Activated CD4-positive, alpha-beta T cell treated with anti-CD3 and anti-CD28 coated beads, Interleukin-2, amount 50 U/mL, for 48 hours (primary cell): ENCODE measurements at regions not wholly inside any gene's neighbourhood (a gene's known extent, or its start where the extent isn't known, plus 50 kb on each side); places are given as distances from the start of the nearest gene placed in this dataset.
"Not testable (repeated sequence)": the region's sequence is repeated elsewhere in the genome, so short reads cannot be mapped to it uniquely, and the experiment has no call there.

Experiments
- DNase-seq, 2 experiments: peaks; one replicate each; pipeline ENCODE4 v3.0.0-alpha.2; 2020

DNA sequence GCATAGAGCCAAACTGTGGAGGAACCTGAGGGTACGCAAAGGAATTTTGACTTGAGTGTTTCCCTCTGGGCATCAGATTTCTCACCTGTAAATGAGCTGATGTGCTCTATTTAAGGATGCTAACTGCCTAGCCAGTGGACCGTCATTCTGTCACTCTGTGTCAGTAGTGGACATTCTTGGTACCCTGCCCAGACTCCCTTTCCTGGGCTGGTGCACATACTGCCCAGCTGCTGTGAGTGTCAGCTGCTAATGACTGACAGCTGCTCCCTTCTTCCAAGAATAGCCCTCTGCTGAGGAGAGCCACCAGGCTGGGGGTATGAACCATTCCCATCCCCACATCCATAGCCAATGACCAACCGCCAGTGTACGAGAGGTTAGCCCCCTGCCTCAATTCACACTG is 193.1 kb upstream of the DAB1 start:
- no peak for DNase-seq

GRCh38 chr1:57615956-57616355 is 192.1 kb upstream of the DAB1 start:
- DNase-seq, result no peak

DNA sequence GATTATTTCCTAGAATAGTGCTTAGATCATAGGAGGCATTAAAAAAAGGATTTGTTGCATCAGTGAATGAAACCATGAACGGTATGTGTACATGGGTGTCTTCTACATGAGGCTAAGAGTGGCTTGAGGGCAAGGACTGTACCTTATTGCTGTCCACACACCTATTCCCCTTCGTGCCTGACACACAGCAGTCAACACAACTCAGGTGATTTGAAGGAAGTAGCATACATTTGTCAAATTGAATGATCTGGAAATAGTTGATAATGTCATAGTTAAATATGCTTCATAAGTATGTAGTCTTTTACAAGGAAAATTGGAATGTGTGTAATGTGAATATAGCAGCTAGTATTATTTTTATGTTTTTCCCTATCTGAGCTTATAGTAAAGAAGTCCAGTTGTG is 189.0 kb upstream of the DAB1 start:
- no peak for DNase-seq

DNA sequence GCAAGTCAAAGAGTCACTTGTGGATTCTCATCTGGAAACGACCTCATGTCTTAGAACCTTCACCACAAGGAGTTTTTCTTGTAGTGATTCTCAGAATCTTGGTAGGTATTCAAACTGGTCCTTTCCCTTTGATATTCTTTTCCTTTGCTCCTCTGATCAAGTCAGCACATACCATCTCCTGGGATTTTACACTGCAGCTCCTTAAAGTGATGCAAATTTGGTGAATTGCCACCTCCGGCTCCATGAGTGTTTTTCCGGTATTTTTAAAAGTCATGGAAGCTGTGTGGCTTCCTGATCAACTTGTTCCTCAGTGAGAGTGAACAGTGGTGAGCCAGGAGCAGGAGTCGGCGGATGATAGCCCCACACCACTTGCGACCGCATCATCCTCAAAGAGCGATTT is 182.1 kb upstream of the DAB1 start:
- DNase-seq, result no peak

DNA sequence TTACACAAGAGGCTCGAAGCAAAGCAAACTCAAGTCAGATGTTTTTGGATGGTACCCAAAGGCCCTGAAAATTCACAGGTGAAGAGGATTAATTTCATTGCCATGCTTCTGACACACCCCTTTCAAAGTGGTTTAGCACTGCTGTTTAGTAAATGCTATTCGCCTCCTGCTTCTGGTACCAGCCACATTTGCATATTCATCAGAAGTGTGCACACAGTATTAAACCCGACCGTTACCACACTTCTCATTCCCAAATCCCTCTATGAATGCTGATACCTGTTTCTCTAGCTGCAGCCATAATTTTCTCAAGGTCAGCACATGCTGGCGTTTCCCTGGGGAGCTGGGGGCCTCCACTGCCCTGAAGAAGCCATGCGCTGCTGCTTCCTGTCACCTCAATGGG is 179.8 kb upstream of the DAB1 start:
- DNase-seq, result no peak

- DNase-seq, result no peak
Measured at GRCh38 chr1:57600424-57600823, 176.6 kb upstream of the DAB1 start.

DNA sequence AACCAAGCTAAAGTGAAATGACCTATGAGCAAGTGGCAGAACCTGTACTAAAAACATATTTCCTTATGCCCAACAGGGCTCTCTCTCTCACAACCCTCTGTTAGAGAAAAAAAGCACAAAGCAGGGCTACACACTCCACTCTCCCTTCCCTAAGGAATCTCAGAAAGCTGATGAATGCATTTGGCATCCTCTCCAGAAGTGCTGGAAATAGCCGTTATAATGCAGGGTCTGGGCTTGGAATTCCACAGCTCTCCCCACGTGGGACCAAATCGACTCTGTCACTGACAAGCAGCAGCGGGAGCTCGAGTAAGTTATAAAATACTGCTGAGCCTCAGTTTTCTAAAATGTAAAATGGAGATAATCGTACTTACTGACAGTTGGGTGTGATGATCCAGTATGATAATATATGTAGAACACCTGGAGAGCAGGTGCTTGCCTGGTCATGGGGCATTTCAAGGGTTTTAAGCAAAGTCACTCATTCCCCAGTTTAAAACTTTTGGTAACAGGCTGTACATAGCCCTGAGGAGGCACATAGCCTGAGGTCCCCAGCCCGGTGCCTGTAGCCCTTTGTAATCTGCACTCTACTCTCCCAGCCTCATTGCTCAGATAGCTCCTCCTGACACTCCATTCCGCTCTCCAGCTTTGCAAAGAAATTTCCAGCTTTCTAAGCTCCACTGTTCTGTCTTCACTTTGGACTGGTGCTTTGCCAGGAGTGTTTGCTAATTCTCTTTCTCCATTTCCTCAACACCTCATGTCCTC is 175.6 kb upstream of the DAB1 start:
- DNase-seq, result no peak

GRCh38 chr1:57597036-57597435 is 173.2 kb upstream of the DAB1 start:
- DNase-seq, result no peak

- DNase-seq, result no peak
Measured at GRCh38 chr1:57594002-57594401, 170.1 kb upstream of the DAB1 start.

DNA sequence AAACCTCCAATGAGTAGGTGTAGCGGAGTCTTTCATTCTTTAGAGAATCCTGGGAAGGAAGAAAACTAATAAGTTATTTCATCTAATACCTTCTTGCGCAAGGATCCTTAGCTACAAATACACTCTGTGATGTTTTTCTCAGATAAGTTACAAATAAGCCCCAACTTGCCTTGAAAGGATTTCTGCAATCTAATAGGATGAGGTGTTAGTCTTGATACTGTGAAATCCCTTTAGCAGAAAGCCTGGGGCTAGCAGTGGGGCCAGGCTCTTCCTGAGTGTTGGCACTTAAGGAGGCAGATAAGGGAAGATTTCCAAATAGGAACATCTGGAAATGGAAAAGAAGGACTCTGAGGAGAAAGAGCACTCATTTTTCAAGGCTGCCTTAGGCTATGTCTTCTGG is 168.0 kb upstream of the DAB1 start:
- DNase-seq, result no peak

DNA sequence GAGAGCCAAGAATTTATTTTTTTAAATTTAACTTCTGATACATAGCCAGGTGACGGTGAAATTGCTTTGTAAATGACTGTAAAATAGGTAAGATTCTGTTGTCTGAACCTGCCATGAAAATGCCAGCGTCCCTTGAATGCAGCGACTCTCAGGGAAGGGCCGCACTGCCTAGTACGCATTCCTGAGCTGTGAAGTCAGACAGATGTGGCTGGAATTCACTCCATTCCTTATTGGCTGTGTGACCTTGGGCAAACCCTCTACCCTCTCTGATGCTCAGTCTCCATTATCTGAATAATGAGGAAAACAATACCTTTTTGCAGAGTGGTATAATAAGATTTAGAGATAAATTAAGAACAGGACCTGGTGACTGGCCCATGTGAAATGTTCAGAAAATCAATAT is 167.1 kb upstream of the DAB1 start:
- no peak for DNase-seq

DNA sequence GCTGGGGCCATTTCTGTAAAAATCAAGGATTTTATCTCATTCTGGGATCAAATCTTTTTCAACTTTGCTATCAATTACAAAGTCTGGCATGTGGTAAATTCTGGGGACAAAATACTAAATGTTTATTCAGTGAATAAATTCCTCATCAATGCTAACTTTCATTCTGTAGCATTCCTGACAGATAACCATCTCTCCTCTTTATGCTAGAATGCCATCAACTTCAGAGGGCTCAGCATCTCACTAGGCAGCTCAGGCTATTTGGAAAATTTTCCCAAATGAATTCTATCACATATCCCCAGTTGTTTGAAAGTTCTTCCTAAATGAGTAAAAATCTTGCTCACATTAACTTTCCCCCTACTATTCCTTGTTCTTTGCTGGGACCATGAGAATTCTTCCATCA is 163.0 kb upstream of the DAB1 start:
- no peak for DNase-seq

DNA sequence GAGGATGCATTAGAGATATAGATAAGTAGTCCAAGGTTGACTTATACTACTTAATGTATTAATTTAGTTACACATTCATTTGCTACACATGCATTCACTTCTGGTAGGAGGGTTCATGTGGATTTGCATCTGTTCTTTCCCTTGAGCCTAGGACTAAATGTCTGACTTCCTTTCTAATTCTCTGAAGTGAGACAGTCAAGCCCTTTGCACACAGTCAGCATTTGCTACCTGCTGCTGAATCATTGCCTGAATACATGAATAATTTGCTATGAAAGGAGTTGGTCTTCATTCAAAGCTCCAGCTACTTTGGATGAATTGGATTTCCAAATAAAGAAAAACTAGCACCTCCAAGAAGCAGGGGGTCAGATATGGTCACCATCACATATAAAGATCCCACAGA is 154.8 kb upstream of the DAB1 start:
- no peak for DNase-seq

GRCh38 chr1:57578099-57578498 is 154.2 kb upstream of the DAB1 start:
- no peak for DNase-seq

DNA sequence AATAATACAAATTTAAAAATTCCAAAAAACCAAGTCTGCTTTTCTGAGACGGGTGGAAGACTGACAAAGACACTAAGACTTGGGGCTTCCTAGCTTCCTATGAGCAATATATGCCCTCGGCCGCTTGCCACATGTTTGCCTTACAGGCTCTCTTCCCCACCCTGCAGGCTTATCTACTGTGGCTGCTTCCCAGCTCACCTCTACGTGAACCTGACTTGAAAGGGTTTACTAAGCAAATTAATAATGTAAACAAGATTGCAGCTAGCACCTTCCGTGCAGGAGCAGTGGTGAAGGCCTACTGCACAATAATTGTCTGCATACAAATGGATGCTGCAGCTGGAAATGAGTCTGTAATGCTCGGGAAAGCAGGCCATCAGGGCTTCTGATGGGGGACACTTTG is 152.9 kb upstream of the DAB1 start:
- DNase-seq, result no peak

DNA sequence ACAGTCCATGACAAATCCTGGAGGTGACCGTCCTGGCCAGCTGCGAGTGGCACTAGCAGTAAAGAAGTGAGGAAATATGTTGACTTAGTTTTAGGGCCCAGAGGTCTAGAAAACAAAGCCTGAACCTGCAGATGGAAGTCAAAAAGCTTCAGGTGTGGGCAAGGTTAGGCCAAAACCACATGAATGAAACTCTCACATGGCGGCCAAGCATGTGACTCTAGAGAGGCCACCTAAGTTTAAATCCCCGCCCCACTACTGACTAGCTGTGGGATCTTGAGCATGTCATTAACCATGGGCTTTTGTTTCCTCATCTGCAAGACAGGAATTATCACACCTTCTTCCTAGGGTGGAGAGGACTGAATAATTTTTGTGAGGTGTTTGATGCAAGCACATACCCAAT is 148.2 kb upstream of the DAB1 start:
- no peak for DNase-seq

- not testable (repeated sequence) for DNase-seq
Measured at GRCh38 chr1:57558066-57558465, 134.2 kb upstream of the DAB1 start.

- no peak for DNase-seq
Measured at GRCh38 chr1:57553666-57554065, 129.8 kb upstream of the DAB1 start.

DNA sequence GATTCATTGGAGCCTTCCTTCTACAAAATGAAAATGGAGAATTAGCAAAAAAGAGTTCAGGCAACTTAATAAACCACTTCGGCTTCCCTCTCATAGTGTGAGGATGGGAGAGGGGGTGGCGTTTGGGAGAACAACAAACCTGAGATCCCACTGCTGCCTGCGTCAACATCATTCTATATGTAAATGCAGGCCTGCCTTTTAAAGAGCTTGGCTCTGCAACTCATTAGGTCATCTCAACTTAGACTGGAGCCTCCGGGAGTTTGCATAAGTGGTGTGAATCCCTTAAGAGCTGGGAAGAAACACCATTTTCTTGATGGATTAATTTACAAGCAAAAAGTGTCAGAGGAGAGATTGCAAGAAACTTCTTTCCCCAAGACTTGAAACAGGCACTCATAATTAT is 127.6 kb upstream of the DAB1 start:
- no peak for DNase-seq

- DNase-seq, result no peak
Measured at GRCh38 chr1:57550092-57550491, 126.2 kb upstream of the DAB1 start.

GRCh38 chr1:57549300-57549699 is 125.4 kb upstream of the DAB1 start:
- no peak for DNase-seq

DNA sequence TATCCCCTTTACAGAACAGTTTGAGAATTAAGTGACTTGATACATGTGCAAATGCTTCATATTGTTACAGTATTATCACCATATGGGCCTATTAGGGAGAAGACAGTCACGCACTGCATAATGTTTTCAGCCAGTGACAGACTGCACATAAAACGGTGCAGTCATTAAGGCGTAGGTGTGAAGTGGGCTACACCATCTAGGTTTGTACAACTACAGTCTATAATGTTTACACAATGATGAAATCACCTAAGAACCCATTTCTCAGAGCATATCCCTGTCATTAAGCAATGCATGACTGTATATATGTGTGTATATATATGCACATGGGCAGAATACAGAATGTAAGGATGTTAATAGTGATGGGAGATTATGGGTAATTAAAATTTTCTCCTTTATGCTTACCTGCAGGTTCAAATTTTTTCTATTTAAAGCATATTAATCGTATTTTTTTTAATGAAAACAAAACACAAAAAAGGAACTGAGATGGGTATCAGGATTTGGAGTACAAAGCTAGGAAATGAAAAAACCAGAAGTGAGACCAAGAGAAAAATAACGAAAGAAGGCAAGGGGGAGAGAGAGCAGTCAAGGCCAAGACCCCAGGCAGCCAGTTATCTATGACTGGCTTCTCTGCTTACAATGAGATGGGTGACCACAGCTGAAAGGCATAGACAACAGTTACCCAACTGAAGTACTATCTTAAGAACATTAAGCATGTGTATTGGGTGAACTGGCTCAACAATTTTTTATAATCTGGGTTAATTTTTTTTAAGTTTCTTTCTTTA is 122.9 kb upstream of the DAB1 start:
- no peak for DNase-seq

- no peak for DNase-seq
Measured at GRCh38 chr1:57544345-57544744, 120.5 kb upstream of the DAB1 start.

GRCh38 chr1:57536749-57537423 is 113.0 kb upstream of the DAB1 start:
- DNase-seq, result no peak
